HG03378 (cell line): ENCODE measurements at regions not wholly inside any gene's neighbourhood (a gene's known extent, or its start where the extent isn't known, plus 50 kb on each side); places are given as distances from the start of the nearest gene placed in this dataset.

Experiments used
- ATAC-seq: cut with Tn5 transposase; IDR thresholded peaks from one replicate; pipeline ENCODE4 v1.9.1; 2021; ENCODE audit warnings: mild to moderate bottlenecking, moderate library complexity; ENCODE audit not compliant: unreplicated experiment

DNA sequence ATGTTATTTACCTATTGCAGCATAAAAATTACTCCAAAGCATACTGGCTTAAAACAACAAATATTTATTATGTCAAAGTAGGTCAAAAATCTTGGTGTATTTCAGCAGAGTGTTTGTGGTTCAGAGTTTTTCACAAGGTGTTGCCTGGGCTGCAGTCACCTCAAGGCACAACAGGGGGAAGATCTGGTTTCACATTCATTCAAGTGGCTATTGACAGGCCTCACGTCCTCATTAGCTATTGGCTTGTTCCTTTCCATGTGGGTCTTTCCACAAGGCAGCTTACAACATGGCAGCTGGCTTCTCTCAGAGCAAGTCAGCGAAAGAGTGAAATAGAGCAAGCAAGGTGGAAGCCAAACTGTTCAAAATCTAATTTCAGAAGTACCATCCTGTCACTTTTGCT lies 602.9 kb downstream of the OLFM4 start:
- ATAC-seq = no peak

DNA sequence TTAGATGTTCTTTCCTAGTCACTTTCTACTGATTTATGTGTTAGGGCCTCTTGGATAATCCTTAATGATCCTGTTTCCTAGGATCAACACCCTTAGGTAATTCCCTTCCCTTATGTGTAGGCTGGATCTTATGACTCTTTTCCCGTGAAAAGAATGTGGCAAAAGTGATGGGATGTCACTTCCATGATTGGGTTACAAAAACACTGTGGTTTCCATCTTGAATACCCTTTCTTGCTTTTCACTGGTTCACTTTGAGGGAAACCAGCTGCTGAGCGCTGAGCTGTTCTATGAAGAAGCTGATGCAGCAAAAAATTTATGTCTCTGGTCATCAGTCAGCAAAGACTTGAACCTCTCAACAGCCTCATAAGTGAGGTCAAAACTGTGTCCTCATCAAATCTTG lies 609.4 kb downstream of the OLFM4 start:
- ATAC-seq = no peak

DNA sequence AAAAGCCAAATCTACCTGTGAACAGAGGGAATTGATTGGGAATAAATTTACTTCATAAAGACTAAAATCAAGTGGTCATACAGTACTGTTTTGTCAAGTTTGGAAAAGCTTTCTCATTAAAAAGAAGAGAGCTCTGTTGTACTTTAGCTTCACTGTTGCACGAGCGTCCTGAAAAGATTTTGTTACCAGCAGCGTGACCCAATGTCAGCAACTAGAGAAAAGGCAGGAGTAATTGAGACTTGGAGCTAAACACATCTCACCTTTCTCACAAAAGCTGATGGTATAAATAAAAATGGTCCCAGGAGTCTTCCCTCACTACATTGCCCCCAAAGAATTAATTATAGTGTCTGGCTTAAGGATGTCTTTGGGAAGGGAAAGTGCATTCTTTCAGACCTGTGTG lies 613.7 kb downstream of the OLFM4 start:
- no peak for ATAC-seq

DNA sequence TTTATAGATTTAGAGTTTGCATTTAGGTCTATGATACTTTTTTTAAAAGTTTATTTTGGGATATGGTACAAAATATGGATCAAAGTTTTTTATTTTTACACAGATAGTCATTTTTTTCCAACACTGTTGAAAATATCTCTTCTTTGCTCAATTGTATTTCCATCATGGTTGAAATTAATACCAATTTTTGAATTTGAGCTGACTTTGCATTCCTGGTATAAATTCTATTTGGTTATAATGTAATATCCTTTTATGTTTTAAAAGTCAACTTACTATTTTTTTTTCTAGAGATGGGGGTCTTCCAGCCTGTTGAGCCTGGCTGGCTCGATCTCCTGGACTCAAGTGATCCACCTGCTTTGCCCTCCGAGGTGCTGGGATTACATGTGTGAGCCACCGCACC lies 620.1 kb downstream of the OLFM4 start:
- ATAC-seq = no peak

DNA sequence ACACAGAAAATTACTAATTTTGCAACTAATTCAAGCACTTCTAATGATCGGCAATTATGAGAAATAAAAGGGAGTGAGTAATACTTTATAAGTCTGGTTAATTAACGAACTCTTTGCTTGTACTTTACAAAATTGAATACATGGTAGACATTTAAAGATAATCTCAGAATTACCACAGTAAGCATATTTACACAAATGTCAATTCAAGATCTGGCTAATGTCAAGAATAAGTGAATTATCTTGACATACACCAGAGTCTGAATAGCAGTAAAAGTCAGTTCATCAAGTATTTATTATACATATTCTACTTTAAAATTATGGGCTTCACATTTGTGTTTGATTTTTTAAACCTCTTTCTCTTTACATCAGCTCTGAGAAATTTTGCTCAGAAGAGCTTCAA lies 643.4 kb downstream of the OLFM4 start:
- ATAC-seq = no peak

DNA sequence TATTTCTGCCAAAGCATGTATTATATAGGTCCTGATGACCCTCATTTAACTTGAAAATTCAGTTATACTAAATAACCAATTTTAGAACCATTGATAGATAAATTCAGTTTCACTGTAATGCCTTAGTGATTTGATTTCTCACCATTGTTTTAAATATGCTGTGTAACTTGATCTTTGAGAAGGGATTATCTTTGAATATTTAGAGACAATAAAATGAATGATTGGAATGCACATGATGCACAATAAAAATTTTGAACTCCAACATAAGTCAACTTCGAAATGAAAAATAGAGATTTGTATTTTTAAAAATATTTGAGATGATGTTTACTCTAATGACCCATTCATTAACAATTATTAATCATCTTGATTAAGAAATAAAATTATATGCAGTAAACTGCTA lies 654.5 kb downstream of the OLFM4 start:
- ATAC-seq = no peak

DNA sequence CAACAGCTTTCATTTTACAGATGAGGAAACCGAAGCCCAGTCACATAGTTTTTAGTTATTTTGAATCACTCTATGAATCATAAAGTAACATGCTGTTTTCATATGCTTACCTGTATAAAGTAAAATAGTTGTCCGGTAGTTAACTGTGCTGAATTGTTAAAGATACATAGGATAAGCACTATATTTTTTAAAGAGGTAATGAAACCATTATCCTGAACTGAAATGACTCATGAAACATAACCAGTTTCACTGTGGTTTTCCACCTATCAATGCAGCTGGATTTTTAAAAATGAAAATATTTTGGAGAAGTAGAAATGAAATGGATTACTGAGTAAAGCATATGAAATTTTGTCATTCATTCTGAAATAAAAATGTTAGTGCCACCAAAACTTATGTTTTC lies 655.0 kb downstream of the OLFM4 start:
- ATAC-seq = no peak

DNA sequence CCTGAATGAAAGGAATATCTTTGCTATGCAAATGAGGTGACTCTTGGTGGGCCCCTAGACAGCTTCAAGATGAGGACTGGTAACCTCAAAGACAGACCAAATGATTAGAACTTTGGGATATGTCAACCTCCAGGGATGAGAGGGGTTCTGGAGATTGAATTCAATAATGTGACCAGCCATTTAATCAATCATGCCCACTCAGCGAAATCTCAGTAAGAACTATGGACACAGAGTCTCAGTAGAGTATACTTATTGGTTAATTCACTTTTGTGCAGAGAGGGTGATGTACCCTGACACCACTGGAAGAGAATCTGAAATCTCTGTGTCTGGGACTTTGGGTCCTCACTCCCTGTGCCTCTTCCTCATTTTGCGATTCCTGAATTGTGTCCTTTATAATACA lies 662.8 kb downstream of the OLFM4 start:
- no peak for ATAC-seq

DNA sequence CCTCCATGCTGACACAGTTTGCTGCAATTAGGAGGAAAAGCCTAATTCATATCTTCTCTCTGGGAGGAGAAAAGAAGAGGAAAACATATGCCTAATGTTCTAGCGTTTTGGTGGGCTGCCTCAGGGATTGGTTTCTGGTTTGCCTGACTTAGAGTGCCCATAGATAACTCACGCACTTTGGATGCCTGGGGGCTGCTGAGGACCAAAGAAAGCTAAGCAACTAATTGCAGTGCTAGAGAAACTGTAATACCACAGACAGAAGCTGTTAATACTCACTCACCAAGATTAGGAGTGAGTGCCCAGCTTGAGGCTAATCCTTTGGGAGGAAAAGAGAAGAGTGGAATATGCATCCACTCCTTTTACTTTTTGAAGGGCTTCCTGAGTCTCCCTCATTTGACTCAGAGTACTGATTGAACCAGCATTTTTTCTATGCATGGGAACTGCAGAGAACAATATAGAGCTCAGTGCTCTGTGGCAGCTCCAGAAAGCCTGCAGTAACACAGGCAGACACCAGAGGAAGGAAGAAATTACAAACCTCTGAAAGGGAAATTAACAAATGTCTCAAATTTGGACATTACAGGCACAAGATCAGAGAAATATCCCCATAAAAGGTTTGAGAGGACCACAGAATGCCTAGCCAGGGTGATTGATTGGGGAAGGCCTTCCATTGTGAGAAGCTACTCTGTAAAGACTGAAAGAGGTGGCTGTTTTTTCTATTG lies 666.4 kb downstream of the OLFM4 start:
- no peak for ATAC-seq

DNA sequence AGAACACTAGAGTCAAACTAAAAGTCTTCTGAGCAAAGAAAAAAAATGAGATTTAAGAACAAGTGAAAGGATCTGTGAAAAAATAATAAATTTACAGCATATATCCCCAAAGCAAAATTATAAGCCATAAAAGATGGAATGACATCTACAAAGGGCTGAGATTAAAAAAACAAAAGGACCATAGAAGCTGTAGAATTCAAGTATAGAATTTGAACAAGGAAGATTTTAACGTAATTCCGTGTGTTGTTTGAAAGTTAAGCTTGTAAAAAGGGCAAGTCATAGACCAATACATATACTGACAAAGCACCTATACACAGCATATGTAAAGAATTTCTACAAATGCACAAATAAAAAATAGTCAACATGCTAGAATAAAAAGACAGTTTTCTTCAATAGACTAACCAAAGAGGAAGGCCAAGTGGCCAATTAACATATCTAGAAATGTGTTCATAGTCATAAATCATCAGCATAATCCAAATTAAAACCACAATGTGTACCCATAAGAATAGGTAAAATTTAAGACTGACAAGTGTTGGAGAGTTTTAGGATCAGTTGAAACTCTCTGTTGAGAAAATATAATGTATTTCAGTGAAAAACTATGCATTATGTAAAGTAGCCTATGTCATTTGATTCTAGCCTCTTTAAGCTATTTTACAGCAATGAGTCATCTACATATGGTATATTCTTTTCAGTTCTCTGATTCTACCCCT lies 674.9 kb downstream of the OLFM4 start:
- ATAC-seq = no peak

DNA sequence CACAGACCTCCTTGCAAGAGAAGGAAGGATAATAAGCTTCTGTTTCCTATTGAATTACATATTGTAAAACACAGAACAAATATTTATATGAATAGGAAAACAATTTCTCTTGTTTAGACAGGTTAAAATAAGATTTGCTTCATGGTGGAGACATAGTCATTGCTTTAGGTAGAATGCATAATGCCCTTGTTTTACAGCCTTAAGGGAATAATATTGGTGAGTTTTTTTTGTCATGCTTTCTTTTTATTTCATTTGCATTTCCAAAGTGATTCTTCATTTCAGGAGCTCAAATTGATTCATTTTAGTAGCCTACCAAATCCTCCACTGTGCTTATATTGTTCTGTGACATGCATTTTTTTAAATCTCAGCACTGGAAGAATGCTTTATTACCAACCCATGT lies 690.7 kb downstream of the OLFM4 start:
- ATAC-seq = no peak

DNA sequence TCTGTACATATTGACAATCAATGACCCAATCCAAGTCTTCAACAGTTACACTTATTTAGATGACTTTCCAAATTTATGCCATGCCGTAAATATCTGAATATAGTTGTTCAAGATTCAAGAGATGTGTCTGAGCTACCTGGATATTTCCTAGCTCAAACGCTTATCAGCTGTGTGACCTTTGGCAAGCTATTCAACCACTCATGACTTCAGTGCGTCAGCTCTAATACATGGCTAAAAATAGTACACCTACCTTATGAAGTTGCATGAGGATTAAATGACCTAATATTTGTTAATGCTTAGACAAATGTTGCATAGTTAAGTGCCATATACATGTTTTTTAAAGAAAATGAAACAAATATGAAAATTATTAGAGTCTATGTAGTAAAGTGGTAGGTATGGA lies 704.1 kb downstream of the OLFM4 start:
- no peak for ATAC-seq

DNA sequence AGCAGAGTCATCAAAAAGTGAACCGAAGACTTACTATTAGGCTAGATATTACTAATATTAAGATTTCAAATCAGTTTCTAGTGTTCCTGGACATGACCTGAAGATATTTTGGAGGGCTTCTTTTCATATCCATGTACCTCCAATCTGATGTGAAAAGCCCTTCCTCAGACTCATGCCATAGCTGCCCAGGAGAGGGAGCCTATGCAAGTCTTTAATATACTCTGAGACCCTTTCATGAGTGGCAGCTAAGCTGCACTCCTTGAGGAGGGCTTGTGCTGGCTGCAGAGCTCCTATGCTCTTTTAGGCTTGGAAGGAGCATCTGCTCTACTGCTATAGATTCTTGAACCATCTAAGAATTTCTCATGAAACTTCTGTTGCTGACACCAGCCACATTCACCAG lies 715.3 kb downstream of the OLFM4 start:
- ATAC-seq = no peak

DNA sequence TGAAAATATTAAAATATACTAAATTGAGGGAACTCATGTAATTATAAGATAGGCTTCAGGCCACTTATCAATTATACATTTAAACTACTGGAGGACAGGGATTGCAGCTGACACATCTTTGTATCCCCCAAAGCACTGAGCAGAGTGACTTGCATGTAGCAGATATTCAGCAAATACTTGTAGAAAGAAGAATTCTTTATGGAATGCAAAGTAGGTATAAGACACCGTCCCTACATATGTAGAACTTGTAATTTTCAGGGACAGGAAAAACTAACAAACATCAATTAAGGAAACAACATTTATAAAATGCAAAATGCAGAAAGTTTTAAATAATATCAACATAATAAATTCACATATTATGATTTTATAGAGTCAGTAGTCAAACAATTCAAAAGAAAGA lies 719.2 kb downstream of the OLFM4 start:
- no peak for ATAC-seq

DNA sequence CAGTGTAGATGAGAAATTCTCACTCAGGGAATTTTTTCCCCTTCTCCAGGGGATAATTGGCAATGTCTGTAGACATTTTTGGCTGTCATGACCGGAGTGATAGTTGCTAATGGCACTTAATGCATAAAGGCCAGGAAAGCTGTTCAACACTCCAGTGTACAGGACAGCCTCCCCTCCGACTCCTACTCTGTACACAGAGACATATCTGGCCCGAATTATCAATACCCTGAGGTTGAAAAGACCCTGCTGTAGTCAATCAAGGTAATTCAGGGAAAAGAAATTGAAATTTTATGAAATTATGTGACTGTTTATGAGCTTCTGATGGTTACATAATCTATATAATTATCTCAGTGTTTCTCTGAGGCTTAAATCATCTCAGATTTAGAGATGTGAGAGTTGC lies 720.7 kb downstream of the OLFM4 start:
- no peak for ATAC-seq

DNA sequence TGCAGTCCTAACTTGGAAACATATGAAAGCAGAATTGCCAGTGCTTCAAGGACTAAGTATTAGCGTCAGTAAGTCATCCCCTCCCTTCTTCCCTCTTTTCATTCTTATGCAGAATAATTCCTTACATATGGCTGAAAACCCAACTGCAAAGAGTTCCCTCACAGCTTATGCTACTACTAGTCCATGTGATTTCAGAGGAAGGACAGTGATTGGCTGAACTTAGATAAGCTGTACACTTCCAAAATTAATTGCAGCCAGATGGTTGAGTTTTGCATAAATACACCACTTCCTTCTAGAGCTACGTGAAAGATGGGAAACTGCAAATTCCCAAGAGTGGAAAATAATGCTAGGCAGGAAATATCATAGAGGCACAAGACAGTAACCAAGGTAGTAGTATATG lies 730.4 kb downstream of the OLFM4 start:
- no peak for ATAC-seq

DNA sequence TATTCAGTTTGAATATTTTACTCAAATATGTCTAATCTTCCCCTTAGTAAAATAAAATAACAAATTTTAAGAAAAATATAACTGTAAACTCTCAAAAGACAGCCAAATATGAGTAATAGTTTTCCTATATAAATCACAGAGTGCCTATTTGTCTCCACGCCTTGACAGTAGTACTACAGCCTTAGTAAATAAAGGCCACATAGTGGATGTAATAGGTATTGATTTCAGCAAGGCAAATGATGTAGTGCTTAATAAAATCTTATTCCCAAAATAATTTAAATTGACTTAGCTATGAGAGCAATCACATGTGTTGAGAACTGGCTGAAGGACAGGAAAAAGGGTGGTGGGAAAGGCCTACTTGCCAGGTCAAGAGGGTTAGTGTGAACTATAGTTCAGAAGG lies 747.2 kb downstream of the OLFM4 start:
- no peak for ATAC-seq

DNA sequence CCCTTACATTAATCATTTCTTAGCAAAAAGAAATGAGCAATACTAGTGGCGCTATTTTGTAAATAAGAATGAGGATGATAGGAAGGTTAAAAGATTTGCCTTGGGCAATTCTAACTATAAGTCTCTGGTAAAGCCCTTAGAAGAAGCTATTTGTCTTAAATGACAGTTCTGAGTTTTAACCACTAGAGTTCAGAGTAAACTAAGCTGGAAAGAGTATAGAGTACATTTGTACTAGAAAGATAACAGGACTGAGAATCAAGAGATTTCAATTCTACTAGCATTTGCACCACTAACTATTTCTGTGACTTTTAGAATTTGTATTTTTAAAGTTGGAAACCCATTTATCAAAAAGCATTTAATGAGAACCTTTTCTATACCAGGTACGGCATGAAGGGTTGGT lies 750.3 kb downstream of the OLFM4 start:
- no peak for ATAC-seq

DNA sequence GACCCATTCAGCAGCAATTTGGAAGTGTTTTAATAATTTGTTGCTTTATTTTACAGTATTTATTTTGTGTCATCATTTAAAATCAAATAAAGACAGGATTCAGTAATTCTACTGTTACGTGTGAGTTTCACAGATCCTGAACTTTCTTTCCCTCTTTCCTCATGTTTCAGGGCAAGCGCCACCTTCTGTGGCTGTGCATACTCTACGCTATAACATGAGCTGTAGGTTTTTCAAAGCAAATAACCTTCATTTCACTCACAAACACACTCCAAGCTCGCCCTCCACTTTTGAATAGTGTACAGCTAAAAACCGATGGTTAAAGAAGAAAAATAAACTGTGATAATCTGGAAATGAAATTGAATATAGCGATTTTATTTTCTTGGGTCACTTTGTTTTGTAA lies 753.3 kb downstream of the OLFM4 start:
- ATAC-seq = no peak

DNA sequence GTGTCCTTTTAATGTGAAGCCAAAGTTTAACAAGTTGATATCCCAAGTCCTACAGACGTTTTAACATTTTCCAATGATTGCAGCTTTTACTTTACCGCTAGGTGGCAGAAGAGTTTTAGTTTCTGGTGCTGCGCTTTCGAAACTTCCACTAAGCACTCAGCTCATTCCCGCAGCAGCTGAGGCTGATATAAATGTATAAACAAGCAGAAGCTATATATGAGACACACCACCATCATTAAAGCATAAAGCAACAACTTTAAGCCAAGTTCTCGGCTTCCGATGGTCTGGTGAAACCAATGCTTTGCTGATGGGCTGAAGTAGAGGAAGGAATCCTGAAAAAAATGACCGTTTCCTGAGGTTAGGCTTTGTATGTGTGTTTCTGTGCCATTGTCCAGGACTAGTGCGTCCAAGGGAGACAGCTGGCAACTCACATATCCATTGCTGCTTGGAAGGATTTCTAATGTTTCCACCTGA lies 753.9 kb downstream of the OLFM4 start:
- ATAC-seq = peak; percentile 81

DNA sequence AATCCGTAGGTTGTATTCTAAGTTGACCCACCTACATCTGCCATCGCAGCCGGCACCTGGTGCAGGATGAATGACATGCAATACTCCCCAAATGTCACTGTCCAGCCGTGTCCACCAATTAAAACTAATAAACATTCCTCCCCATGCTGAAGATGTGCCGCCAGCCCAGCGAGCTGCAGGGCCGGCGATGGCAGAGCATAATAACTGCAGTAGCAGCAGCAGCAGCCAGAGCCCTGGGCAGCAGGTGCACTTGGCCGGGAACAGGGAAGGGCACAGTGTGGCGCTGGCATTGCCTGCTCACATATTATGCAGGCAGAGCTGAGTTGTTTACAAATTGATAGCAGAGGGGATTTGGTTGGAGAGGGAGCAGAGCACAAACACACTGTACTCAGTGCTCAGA lies 754.9 kb downstream of the OLFM4 start:
- no peak for ATAC-seq

DNA sequence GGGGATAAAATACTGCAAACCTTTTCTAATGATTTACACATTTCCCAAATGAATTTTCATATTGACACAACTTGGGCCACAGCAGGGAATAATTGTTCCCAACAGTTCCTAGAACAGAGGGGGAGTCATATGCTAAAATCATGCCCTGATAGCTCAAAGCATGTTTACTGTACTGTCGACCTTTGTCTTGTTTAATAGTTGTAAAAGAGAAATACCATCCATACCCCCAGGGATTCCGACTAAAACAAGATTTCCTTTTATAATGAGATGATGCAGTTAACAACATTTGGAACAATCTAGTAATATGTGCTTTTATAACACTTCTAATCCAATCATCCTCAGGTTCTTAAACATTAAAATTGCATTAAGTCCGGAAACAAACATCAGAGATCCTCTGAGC lies 759.7 kb downstream of the OLFM4 start:
- no peak for ATAC-seq

DNA sequence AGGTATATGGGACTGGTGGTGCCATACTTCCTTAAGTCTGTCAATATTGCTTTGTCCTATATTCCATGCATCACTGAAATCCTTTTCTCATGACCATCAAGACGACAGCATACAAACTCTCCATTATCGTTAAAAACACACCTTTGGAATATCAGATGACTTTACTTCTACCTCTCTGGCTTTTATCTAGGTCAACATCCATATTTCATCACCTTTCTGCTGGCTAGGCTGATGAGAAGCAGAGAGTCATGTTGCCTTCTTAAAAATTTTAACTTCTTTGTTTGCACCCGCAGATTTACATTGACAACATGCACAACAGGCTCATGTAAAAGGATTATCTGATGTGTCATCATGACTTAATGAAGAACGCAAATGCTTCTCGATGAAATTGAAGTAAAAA lies 771.4 kb downstream of the OLFM4 start:
- ATAC-seq = no peak
